ENCODE measurements at regions not wholly inside any gene's neighbourhood (a gene's known extent, or its start where the extent isn't known, plus 50 kb on each side); places are given as distances from the start of the nearest gene placed in this dataset.

DNA sequence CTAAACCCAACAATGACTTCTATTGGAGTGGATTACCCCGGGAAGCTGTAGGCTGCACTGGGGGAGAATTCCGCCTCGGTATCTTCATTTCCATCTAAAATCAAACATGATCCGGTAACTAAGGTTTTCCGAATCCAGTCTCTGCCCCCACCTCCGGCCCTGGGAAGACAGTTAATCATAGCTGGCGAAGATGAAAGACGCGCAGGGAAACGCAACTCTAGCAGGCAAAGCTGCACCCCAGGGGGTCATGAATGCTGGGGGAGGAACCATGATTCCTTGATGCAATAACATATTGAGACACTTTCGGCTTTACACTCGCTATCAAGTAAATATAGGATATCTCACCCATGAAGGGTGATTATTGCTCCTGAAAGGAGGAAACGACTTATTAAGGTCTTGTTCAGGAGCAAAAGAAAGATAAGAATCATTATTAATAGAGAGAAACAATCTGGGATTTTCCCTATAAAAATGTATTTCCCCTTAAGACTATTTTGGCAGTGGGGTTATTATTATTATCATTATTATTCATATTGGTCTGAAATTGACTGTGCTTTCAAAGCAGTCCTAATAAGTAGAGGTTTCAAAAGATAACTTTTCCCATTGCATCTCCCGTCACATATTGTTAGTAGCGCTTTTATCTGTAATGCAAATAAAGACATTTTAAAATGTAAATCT lies 614.9 kb downstream of the VRK1 start:
- TF ChIP-seq, protein P1, sequence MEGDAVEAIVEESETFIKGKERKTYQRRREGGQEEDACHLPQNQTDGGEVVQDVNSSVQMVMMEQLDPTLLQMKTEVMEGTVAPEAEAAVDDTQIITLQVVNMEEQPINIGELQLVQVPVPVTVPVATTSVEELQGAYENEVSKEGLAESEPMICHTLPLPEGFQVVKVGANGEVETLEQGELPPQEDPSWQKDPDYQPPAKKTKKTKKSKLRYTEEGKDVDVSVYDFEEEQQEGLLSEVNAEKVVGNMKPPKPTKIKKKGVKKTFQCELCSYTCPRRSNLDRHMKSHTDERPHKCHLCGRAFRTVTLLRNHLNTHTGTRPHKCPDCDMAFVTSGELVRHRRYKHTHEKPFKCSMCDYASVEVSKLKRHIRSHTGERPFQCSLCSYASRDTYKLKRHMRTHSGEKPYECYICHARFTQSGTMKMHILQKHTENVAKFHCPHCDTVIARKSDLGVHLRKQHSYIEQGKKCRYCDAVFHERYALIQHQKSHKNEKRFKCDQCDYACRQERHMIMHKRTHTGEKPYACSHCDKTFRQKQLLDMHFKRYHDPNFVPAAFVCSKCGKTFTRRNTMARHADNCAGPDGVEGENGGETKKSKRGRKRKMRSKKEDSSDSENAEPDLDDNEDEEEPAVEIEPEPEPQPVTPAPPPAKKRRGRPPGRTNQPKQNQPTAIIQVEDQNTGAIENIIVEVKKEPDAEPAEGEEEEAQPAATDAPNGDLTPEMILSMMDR (IDR thresholded peaks at IDR 0.05), result no peak
- no peak for TF ChIP-seq POLR2A (IDR thresholded peaks at IDR 0.05)
